CD4-positive, alpha-beta T cell treated with Interleukin-6 at 100 ng/mL for 8 hours (primary cell): ENCODE measurements at regions not wholly inside any gene's neighbourhood (a gene's known extent, or its start where the extent isn't known, plus 50 kb on each side); places are given as distances from the start of the nearest gene placed in this dataset.
"Not testable (repeated sequence)": the region's sequence is repeated elsewhere in the genome, so short reads cannot be mapped to it uniquely, and the experiment has no call there.

ENCODE experiments used
- DNase-seq: peaks from one replicate; pipeline ENCODE4 v3.0.0-alpha.2; 2020; ENCODE audit warnings: mixed read lengths, low spot score

DNA sequence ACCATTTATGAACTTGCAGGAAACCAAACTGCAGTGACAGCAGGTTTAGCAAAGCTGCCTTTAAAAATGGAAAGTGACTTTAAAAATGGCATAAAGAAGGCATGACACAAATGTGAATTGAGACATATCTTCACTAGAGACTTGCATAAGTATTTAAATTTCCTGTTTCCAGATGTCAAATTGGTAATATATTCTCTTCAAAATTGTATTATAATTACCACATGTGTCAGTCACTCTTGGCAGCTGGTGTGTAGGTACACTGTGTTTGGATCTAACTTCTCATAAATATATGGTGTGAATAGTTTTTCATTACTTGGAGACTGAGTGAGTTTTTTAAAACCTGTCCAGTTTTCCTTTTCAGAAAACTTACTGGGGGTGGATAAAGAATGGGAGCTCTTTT, 636.2 kb upstream of the SGO1 start:
- DNase-seq: no peak

DNA sequence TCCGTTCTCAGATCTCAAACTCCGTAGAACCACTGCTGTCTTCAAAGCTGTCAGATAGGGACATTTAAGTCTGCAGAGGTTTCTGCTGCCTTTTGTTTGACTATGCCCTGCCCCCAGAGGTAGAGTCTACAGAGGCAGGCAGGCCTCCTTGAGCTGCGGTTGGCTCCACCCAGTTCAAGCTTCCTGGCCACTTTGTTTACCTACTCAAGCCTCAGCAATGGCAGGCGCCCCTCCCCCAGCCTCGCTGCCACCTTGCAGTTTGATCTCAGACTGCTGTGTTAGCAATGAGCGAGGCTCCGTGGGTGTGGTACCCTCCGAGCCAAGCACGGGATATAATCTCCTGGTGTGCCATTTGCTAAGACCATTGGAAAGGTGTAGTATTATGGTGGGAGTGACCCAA, 634.9 kb upstream of the SGO1 start:
- DNase-seq: not testable (repeated sequence)

DNA sequence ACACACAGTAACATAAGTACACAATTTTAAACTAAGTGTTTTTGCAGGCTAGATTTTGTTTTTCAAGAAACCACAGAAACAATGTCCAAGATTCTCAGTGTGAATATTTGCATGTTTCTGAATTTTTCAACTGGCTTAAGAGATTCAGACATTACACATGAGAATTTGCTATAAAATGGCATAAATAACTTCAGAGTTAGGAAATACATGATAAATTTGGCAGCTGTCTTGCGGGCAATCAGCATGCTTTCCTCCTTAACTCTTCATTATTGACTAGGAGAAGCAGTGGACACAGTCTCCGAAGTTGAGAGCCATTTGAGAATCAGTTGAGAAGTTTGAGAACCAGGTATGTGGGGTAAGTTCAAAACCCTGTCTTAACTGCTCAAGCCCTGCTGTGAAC, 625.6 kb upstream of the SGO1 start:
- DNase-seq: no peak

DNA sequence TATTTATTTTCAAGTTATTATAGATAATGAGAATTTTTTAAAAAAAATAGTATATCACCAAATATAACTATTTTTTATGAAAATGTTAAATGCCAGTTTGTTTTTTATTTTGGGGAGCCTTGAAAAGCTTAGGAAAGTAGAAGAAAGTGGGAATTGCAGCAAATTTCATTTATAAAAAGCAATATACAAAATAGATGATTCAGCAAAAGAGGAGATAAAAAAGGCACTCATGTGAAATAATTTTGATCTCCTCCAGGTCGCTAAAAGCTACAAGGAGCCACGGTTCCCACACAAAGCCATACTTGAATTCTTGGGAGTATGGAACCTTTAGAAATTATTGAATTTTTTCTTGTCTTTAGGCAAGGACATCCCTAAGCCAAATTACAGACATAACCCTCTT, 625.0 kb upstream of the SGO1 start:
- no peak for DNase-seq

DNA sequence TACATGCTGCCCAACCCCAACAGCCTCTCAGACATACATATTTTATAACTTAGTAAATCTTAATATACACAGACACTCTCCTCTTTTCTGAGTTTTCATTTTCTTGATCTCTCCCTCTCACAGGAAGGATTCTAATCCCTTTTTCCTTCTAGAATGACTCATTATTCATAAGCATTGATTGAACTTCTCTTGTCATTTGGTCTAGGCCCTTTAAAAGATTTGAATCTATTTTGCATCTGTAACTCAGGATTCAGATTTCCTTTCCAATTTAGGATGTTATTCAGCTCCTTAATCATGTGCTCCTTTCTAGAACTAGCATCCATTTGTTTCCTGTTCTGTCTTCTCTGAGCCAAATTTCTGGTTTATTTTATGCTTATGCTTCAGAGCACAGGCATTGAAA, 624.5 kb upstream of the SGO1 start:
- DNase-seq: no peak

DNA sequence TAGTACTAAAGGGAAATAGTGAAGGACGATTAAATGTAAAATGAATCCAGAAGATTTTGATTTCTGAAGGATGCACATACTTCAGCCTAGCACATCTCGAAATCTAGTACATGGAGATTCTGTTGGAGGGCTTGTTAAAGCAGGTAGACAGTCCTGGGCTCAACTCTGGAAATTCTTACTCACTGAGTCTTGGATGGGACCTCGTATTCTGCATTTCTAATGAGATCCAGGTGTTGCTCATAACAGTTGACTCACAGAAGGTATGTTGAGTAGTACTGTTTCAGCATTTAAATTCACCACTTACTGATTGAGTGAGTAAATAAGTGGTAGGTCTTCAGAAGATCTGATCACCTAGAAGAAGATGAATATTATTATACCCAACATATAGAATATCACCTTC, 623.4 kb upstream of the SGO1 start:
- DNase-seq: no peak

DNA sequence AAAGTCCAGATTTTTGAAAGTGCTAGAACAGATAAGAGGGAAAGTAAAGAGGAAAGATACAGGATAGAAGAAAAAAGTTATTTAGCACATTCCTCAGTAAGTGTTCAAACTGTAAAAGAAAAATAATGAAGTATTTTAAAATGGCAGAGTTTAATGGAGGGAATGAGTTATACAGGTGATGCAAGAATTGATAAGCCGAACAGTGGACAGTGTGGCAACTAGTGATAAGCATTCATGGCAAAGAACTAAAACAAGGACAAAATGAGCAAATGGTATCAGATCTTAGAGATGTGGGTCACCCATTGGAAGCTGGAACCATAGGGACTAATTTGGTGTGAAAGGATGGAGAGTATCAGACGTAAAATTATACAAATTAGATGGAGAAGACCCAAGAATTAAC, 622.9 kb upstream of the SGO1 start:
- no peak for DNase-seq

DNA sequence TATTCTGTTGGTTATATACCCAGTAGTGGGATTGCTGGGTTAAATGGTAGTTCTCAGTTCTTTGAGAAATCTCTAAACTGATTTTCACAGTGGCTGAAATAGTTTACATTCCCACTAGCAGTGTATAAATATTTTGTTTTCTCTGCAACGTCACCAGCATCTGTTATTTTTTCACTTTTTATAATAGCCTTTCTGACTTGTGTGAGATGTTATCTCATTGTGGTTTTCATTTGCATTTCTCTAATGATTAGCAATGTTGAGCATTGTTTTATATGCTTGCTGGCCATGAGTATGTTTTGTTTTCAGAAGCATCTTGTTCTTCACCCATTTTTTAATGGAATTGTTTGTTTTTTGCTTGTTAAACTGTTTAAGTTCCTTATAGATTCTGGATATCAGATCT, 612.7 kb upstream of the SGO1 start:
- DNase-seq: no peak

DNA sequence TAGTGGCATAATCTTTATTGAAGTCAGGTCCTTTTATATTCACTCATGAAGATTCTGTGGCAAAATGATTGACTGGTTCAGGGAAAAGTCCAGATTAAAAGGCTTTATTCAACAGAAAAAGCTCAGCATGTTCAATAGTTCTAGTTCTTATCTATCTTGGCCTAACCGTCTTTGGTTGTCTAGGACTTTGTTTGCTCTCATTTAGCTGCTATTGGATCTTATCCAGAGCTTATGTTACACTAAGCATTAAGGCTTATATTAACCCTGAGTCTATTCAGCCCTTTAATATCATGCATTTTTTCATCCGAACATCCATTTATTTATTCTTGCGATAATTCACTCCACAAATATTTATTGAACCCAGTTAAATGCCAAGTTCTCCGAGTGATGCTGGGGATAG, 601.0 kb upstream of the SGO1 start:
- DNase-seq: no peak

DNA sequence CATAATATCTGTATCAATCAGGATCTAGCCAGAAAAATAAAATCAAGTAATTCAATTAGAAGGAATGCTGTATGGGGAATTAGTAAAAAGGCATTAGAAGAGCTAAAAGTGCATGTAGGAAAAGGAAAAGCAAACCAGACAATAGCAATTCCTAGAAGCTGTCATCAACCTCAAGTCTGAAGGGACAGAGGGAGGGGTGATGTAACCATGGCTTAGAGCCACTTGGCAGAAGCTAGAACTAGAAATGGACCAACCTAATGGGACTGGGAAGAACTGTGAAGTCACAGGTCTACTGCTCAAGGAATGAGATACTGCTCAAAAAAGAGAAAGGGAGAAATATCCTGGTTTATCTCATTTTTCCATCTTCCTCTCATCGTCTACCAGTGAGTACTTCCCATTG, 590.7 kb upstream of the SGO1 start:
- DNase-seq: no peak

DNA sequence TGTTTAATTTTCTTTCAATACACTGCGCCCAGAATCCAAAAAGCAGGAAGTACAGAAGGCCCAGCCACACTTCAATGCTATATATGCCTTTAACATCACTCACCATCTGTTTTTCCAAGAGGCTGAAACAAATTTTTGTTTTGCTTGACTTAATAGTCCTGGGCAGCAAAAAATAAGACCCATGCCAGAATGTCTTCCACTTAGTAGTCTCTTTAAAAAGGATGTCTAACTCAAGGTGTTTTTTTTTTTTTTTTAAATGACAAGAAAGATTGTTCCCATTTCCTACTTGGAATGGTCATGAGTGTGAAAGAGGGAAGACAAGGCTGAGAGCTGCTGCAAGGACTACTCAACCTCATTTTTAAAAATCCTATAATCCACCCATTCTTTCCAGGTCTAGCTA, 590.3 kb upstream of the SGO1 start:
- no peak for DNase-seq

DNA sequence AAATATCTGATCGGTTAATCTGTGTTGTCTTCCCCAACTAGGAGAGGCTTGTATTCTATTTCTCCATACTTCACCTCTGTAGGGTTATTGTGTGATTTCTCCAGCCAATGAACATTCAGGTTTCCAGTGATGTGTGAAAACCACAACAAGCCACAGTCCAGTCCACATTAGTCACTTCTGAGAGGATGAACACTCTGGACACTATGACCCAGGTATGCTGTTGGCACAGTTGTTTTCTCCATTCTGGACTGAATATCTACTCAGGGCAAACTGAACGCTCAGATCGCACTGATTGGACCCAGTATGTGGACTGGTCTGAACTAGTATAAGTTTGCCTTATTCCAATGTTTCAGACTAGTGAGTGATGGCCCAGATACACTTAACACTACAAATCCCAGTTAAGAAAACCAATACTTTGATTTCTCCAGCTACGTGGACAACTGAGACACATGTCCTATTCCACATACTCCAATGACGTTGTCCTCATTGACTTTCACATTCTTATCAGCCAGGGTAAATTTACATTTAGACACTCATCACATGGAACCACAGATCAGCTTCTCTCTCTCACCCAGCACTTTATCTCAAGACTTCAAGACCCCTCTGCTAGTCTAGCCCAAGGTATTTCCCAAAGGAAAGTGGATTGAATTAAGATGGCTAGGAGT, 587.4 kb upstream of the SGO1 start:
- DNase-seq: no peak

DNA sequence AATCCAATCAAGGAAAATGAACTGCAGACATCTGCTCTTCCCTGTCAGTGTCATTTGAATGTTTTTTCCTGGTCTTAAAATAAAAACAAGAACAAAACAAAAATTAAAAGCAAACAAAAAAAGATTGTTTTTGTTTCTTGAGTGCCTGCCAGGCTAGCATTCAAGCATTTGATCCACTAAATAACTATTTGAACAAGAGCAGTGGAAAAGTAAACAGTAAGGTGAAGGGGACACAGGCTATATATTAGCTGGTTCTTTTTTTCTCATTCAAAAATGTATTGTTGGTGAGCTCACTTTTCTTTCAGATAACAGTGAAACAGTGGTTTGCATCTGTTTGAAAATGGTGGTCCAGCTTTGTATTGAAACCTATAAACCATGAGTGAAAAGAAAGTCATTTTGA, 586.9 kb upstream of the SGO1 start:
- DNase-seq: no peak

DNA sequence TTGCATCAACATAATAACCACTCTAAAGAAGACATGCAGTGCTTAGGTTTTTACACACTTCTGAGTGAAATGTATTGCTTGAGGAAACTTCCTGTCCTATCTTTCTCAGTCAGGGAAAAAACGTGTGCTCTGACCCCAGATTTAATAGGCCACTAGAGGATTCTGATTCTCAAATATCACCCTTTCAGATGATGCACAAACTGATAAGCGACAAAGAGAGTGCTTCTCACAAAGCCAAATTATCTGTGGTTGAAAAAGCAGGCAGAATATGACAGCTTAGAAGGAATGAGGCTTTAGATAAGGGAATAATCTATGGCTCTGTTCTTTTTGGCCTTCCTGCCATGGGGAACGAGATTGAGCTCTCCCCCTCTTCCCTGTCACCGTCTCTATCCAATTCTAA, 583.4 kb upstream of the SGO1 start:
- no peak for DNase-seq

DNA sequence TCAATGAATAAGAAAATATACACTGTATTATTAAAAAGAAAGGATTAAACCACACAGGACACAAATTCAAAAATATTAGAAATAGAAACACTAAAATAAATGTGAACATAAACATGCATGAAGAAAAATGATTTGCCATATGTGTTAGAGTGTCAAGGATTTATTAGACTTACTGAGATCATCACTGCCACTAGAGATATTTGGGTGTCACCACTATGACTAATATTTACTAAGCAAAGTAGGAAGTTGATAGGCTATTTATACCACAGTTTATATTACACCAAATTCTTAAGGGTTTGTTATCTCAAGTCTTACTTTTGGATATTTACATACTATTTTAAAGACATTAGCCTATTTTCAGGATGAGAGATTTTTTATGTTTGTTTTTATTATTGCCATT, 575.0 kb upstream of the SGO1 start:
- DNase-seq: no peak

DNA sequence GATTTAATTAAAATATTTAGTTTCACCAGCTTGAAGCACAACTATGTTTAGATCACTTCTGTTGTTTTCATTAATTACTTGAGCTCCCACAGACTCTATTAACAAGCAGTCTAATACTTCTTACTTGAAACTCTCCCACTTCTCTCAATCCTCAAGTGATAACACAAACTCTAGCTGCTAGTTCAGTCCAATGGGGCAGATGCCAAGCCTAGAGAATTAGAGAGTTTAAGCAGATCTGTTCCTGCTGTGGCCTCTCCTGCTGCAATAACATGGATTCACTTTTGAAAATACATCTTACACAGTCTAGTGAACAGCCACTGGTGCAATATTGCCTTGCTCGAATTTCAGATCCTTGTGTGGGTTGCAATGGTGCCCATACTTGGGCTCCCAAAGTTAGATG, 566.4 kb upstream of the SGO1 start:
- no peak for DNase-seq

DNA sequence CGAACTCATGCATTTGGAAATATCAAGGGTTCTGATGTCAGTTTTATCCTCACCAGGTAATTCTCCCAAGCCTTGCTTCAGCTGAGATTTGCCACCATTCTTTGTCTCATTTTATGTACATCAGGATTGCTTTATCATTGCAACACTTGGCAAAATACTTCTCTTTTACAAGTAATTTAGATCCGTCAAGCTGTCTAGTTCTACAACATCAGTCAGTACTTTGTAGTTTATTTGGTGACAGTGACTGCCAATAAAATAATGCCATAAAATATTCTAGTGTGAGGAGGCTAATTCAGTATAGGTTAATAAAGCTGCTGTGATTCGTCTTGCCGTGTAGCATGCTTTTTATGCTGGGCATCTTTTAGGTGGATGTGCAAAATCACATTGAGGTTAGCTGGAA, 565.3 kb upstream of the SGO1 start:
- DNase-seq: no peak

DNA sequence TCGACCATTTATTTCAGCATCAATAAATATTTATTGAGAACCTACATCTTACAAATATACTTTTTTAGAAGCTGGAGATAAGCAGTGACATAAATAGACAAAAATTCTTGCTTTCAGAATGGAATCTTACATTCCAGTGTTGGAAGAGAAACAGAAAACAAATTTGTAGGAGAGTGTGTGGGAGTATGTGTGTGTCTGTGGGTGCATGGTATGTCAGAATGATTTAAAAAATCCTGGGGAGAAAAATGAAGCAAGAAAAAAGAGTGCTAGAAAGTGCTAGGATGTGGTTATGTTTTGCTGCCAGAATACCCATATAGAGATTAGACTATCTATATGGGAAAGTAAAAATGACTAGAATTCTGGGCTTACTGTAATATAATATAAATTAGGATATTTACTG, 561.7 kb upstream of the SGO1 start:
- no peak for DNase-seq

DNA sequence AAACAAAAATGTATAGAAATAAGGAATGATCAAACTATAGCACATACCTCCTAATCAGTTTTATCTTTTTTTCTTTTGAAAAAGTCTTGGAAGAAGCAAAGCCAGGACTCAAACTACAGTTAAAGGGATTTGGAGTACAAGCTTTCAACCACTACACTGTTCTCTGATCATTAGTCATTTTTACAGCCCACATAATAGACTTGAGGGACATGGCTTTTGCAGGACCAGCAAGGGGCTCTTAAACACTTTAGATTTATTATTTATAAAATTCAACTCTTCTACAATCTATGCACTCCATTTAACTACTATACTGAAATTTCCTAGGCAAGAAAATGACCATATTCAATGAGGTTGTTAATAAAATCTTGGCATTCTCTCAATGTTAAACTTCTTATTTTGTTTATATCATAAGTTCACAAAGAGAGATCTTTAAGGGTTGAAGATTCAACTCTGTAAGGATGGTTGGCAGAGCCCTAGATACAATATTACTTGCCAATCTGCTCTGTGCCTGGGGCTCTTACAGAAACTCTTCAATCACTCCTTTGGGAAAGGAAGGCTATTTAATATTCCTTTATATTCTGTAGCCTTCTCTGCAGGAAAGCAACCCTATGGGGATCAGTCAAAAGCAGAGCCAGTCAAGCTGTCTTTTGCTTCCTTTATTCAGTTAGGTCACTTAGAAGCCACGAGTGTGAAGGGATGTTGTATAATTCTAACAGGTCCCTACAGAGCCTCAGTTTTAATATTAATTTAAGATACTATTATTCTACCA, 557.7 kb upstream of the SGO1 start:
- DNase-seq: no peak

DNA sequence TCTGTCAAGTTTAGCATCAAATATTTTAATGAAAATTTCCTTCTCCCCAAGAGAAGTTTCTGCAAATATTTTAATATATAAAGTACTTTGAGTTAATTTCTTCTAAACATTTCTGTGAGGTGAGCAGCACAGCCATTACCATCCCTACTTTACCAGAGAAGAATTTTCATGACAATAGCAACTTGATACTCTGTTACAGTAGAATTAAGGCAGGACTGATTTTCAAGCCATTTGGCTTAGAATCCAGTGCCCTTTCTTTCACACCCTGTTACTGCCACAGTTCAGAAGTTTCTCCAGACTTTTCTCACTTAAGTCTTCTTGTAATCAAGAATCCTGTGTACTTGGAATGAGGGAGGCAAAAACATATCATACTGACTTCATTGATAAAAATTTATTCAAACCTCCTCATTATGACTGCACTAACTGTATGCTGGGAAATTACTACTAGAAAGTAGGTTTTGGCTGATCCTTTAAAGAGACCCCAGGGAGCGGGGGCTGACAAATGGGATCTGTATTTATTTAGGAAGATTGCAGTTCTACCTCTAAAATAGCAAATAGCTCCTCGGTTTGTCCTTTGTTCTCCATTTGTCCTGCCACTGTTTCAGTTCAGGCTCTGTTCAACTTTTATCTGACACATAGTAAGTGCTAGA, 557.0 kb upstream of the SGO1 start:
- no peak for DNase-seq

DNA sequence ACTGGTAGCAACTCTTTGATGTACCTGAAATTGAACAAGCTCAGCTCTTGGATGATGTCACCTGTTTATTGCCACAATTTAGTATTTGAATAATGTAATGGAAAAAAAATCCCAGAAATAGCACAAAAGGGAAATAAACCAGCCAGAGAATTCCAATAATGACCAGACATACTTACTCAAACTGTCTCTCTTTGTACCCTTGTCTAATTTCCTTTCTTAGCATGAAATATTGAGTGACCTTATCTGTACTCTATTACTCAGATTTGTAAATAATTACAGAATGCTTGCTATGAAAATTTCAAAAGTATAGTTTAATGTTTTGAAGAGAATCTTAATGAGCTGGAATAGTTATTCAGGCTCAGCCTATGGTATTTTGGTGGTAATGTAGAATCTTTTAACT, 555.4 kb upstream of the SGO1 start:
- no peak for DNase-seq

DNA sequence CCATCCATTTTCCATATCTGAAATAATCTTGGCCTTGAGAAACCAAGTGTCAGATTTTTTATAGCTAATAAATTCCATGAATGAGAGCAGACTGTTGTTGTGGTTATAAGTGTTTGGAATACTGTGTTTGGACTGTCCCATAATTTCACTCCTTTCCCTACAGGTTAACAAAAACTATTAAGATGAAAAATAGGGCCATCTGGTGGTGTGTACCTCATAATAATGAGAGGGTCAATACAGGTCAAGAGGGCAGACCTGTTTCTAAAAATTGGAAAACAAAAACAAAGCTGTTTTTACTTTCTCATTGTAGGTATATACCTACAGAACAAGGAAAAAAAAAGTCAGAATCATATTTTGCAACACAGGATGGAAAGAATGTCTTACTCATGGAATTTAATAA, 553.8 kb upstream of the SGO1 start:
- no peak for DNase-seq

DNA sequence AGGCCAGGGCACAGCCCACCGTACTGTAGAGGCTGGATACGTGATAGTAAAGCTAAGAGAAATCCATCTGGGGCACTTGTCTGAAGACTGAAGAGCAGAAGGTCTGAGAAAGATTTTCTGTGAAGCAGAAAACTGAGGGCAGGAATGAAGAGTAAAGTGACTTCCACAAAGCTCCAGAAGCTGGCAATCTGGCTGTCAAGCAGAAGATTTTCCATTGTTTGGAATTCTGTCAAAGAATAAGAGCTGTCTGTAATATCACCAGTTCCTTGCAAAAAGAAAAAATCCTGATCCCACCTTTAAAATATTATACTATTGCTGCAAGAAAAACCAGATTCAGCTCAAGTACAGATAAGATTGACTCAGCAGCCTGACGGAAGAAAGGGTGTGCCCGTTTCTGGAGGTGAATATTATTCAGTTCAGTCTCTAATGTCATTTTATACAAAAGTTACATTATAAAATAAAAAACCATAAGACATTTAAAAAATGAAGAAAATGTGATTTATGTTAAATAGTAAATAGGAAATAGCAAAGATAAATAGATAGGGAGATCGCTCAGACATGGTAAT, 550.4 kb upstream of the SGO1 start:
- no peak for DNase-seq
